ENCODE measurements at regions not wholly inside any gene's neighbourhood (a gene's known extent, or its start where the extent isn't known, plus 50 kb on each side); places are given as distances from the start of the nearest gene placed in this dataset.

GRCh38 chr22:49236541-49237075, 591.1 kb downstream of the BRD1 start:
- Histone ChIP-seq H3K36me3 (ENCODE audit: insufficient read depth in 1 of 2, low read depth in 1 of 2) (no peaks in the 10 kb centered on the region), H3K27ac (no peak overlapping the region), H3K4me1 (no peaks in the 10 kb centered on the region), H3K9me3 (no peaks in the 10 kb centered on the region), H3K27me3 (ENCODE audit: insufficient read depth in 3 of 3, low read length in 2 of 3) (peaks cover 0 to 4% (median 2%) of the 10 kb centered on the region in 3 donors), H3K4me3 (no peak overlapping the region)
- intact Hi-C loops (cut with DNase I): no loop called here
- 87 to 89% (median 87%) methylated on average over 11 of the region's 11 CpGs for WGBS, 3 donors
- DNase-seq: no peak
- ATAC-seq: no peak
- no peak for TF ChIP-seq CTCF (IDR thresholded peaks at IDR 0.05)

- intact Hi-C loops (cut with DNase I): no loop called here
- H3K4me3 ChIP-seq: no peak overlapping the region
- peaks cover 0 to 4% (median 0%) of the 10 kb centered on the region in 3 donors for H3K27me3 ChIP-seq (ENCODE audit: insufficient read depth in 3 of 3, low read length in 2 of 3)
- ATAC-seq: no peak
- no peaks in the 10 kb centered on the region for H3K36me3 ChIP-seq (ENCODE audit: insufficient read depth in 1 of 2, low read depth in 1 of 2)
- 57 to 64% (median 62%) methylated on average over 13 of the region's 13 CpGs for WGBS, 3 donors
- H3K4me1 ChIP-seq: no peaks in the 10 kb centered on the region
- DNase-seq: no peak
- no peaks in the 10 kb centered on the region for H3K9me3 ChIP-seq
- no peak overlapping the region for H3K27ac ChIP-seq
- TF ChIP-seq CTCF (IDR thresholded peaks at IDR 0.05): no peak
Observed at GRCh38 chr22:49235463-49236300, 592.0 kb downstream of the BRD1 start.

DNA sequence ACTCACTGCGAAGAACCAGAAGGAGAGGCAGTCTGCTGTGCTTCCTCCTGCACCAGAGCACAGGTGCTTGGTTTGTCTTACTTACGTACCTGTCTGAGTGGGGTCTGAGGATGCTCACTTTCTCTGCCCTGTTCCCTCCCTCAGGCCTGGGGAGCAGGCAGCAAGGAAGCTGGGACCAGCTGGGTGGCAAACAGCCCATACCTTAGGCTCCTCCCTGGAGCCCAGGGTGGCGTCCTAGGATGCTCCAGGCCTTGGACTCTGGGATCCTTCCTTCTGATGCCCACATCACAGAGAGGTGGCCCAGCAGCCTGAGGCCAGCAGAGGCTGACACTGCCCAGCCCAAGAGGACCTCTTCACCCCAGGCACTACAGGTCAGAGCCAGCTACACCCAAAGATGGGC, 593.2 kb downstream of the BRD1 start:
- 79 to 85% (median 80%) methylated on average over 3 of the region's 3 CpGs for WGBS, 3 donors
- no peaks in the 10 kb centered on the region for H3K9me3 ChIP-seq
- no peaks in the 10 kb centered on the region for H3K27me3 ChIP-seq (ENCODE audit: insufficient read depth in 3 of 3, low read length in 2 of 3)
- no peak for TF ChIP-seq CTCF (IDR thresholded peaks at IDR 0.05)
- no peaks in the 10 kb centered on the region for H3K4me1 ChIP-seq
- intact Hi-C loops (cut with DNase I): no loop called here
- no peak for DNase-seq
- H3K27ac ChIP-seq: no peak overlapping the region
- no peak overlapping the region for H3K4me3 ChIP-seq
- no peaks in the 10 kb centered on the region for H3K36me3 ChIP-seq (ENCODE audit: insufficient read depth in 1 of 2, low read depth in 1 of 2)
- ATAC-seq: no peak

DNA sequence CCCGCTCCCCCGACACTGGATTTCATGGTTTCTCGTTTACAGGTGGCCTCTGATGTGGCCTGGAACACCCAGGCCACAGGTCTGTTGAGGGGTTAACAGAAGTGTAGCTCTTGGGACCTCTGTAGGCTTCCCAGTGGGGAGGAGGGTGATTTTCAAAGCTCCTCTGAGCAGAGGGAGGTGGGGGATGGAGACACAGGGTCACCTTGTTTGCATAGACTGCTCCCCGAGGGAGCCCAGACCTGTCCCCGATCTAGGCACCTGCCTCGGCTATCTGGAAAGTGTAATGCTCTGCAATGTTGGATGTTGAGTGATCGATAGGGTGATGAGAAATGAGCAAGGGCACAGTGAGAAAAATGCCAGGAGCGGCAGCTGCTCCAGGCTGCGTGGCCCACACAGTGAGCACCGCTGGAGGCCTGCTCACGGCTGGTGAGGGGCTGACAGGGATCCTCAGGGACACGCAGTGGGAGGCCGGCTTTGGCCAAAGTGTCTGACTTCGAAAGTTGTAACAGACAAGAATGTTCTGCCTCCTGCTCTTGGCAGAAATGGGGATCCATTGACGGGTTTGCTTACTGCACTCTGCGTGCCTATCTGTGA, 594.1 kb downstream of the BRD1 start:
- H3K27me3 ChIP-seq (ENCODE audit: insufficient read depth in 3 of 3, low read length in 2 of 3): no peaks in the 10 kb centered on the region
- no peaks in the 10 kb centered on the region for H3K36me3 ChIP-seq (ENCODE audit: insufficient read depth in 1 of 2, low read depth in 1 of 2)
- TF ChIP-seq CTCF (IDR thresholded peaks at IDR 0.05): no peak
- H3K9me3 ChIP-seq: no peaks in the 10 kb centered on the region
- 45 to 56% (median 51%) methylated on average over 16 of the region's 16 CpGs for WGBS, 3 donors
- H3K4me3 ChIP-seq: no peak overlapping the region
- no peak for ATAC-seq
- intact Hi-C loops (cut with DNase I): no loop called here
- H3K4me1 ChIP-seq: no peaks in the 10 kb centered on the region
- no peak for DNase-seq
- H3K27ac ChIP-seq: no peak overlapping the region

All from psoas muscle (tissue), 7 donors.